ENCODE measurements at regions not wholly inside any gene's neighbourhood (a gene's known extent, or its start where the extent isn't known, plus 50 kb on each side); places are given as distances from the start of the nearest gene placed in this dataset.

- DNase-seq (no peak), ATAC-seq (replicated peaks in 1 of 4) (no peak)
- H3K9me3 Mint-ChIP-seq, result no peaks in the 10 kb centered on the region
- no peak overlapping the region for H3K27ac Mint-ChIP-seq
- no peaks in the 10 kb centered on the region for H3K36me3 Mint-ChIP-seq
- no CpG with 5 or more reads among the region's 2 CpGs for WGBS (ENCODE audit: insufficient coverage)
- Histone ChIP-seq H3K4me1 (ENCODE audit: control insufficient read depth in 1 of 2, extremely low read depth in 1 of 2, insufficient read depth in 2 of 2, low read length in 2 of 2) (peaks cover 1 to 6% of the 10 kb centered on the region in 2 experiments), H3K9me3 (no peaks in the 10 kb centered on the region), H3K36me3 (ENCODE audit: control insufficient read depth in 2 of 2, extremely low read depth in 1 of 2, insufficient read depth in 1 of 2, low read length in 1 of 2) (no peaks in the 10 kb centered on the region), H3K27me3 (replicated peaks in 1 of 2; ENCODE audit: control insufficient read depth in 2 of 2, extremely low read depth in 1 of 2, insufficient read depth in 2 of 2, low read length in 1 of 2) (peaks cover 0 to 14% of the 10 kb centered on the region in 2 experiments), H3K27ac (ENCODE audit: low read length) (no peak overlapping the region), H3K4me3 (ENCODE audit: control insufficient read depth in 1 of 2, extremely low read depth in 1 of 2, low read length in 1 of 2) (no peak overlapping the region)
- H3K4me3 Mint-ChIP-seq, result no peak overlapping the region
- POLR2A ChIA-PET, result interaction anchor here in 1 of 2 donors (0.7 kb wide), 1 partner anchor 323 kb away, joined by 3 read pairs; no protein-coding TSS in a partner anchor
- peaks cover 3 to 13% (median 4%) of the 10 kb centered on the region in 3 donors for H3K4me1 Mint-ChIP-seq
- peaks cover 16 to 34% of the 10 kb centered on the region in 2 donors for H3K27me3 Mint-ChIP-seq
- CTCF ChIA-PET, result no interaction called here
These were observed 407.5 kb downstream of the SETD4 start for GRCh38 chr21:35652872-35653271.

- Mint-ChIP-seq H3K4me1 (peaks cover 0 to 6% (median 0%) of the 10 kb centered on the region in 3 donors), H3K27me3 (peaks cover 16 to 34% of the 10 kb centered on the region in 2 donors), H3K9me3 (no peaks in the 10 kb centered on the region), H3K27ac (no peak overlapping the region), H3K36me3 (no peaks in the 10 kb centered on the region), H3K4me3 (no peak overlapping the region)
- H3K36me3 ChIP-seq (ENCODE audit: control insufficient read depth in 2 of 2, extremely low read depth in 1 of 2, insufficient read depth in 1 of 2, low read length in 1 of 2), result no peaks in the 10 kb centered on the region
- ATAC-seq (replicated peaks in 1 of 4) (no peak), DNase-seq (no peak)
- no peaks in the 10 kb centered on the region for H3K9me3 ChIP-seq
- H3K4me1 ChIP-seq (ENCODE audit: control insufficient read depth in 1 of 2, extremely low read depth in 1 of 2, insufficient read depth in 2 of 2, low read length in 2 of 2), result peaks cover 0 to under 1% of the 10 kb centered on the region in 2 experiments
- no peak overlapping the region for H3K27ac ChIP-seq (ENCODE audit: low read length)
- ChIA-PET POLR2A (no interaction called here), CTCF (no interaction called here)
- H3K4me3 ChIP-seq (ENCODE audit: control insufficient read depth in 1 of 2, extremely low read depth in 1 of 2, low read length in 1 of 2), result no peak overlapping the region
- no CpG with 5 or more reads among the region's 2 CpGs for WGBS (ENCODE audit: insufficient coverage)
- H3K27me3 ChIP-seq (replicated peaks in 1 of 2; ENCODE audit: control insufficient read depth in 2 of 2, extremely low read depth in 1 of 2, insufficient read depth in 2 of 2, low read length in 1 of 2), result peaks cover 0 to 14% of the 10 kb centered on the region in 2 experiments
These were observed 408.1 kb downstream of the SETD4 start for GRCh38 chr21:35652196-35652595.

GRCh38 chr21:35651196-35651595, 409.1 kb downstream of the SETD4 start:
- ATAC-seq (replicated peaks in 1 of 4), result no peak
- no CpG with 5 or more reads among the region's 4 CpGs for WGBS (ENCODE audit: insufficient coverage)
- H3K36me3 Mint-ChIP-seq, result no peaks in the 10 kb centered on the region

GRCh38 chr21:35649186-35649585, 411.1 kb downstream of the SETD4 start:
- no peaks in the 10 kb centered on the region for H3K9me3 ChIP-seq
- Mint-ChIP-seq H3K4me3 (no peak overlapping the region), H3K27me3 (peaks cover 16 to 30% of the 10 kb centered on the region in 2 donors), H3K9me3 (no peaks in the 10 kb centered on the region), H3K36me3 (no peaks in the 10 kb centered on the region), H3K4me1 (no peaks in the 10 kb centered on the region), H3K27ac (no peak overlapping the region)
- ATAC-seq (replicated peaks in 1 of 4), result no peak
- no peak for DNase-seq
- 83% methylated on average over 2 of the region's 4 CpGs for WGBS (ENCODE audit: insufficient coverage)
- CTCF ChIA-PET, result no interaction called here
- POLR2A ChIA-PET, result no interaction called here
- H3K4me3 ChIP-seq (ENCODE audit: control insufficient read depth in 1 of 2, extremely low read depth in 1 of 2, low read length in 1 of 2), result no peak overlapping the region
- no peaks in the 10 kb centered on the region for H3K4me1 ChIP-seq (ENCODE audit: control insufficient read depth in 1 of 2, extremely low read depth in 1 of 2, insufficient read depth in 2 of 2, low read length in 2 of 2)
- no peak overlapping the region for H3K27ac ChIP-seq (ENCODE audit: low read length)
- no peaks in the 10 kb centered on the region for H3K36me3 ChIP-seq (ENCODE audit: control insufficient read depth in 2 of 2, extremely low read depth in 1 of 2, insufficient read depth in 1 of 2, low read length in 1 of 2)
- peaks cover 0 to 11% of the 10 kb centered on the region in 2 experiments for H3K27me3 ChIP-seq (replicated peaks in 1 of 2; ENCODE audit: control insufficient read depth in 2 of 2, extremely low read depth in 1 of 2, insufficient read depth in 2 of 2, low read length in 1 of 2)

More at GRCh38 chr21:35651196-35651595, 409.1 kb downstream of the SETD4 start:
- H3K4me3 ChIP-seq (ENCODE audit: control insufficient read depth in 1 of 2, extremely low read depth in 1 of 2, low read length in 1 of 2), result no peak overlapping the region
- no peak for DNase-seq
- peaks cover 0 to 11% of the 10 kb centered on the region in 2 experiments for H3K27me3 ChIP-seq (replicated peaks in 1 of 2; ENCODE audit: control insufficient read depth in 2 of 2, extremely low read depth in 1 of 2, insufficient read depth in 2 of 2, low read length in 1 of 2)
- no peaks in the 10 kb centered on the region for H3K4me1 Mint-ChIP-seq
- CTCF ChIA-PET, result no interaction called here
- no peaks in the 10 kb centered on the region for H3K4me1 ChIP-seq (ENCODE audit: control insufficient read depth in 1 of 2, extremely low read depth in 1 of 2, insufficient read depth in 2 of 2, low read length in 2 of 2)
- no peak overlapping the region for H3K27ac Mint-ChIP-seq
- POLR2A ChIA-PET, result no interaction called here
- H3K36me3 ChIP-seq (ENCODE audit: control insufficient read depth in 2 of 2, extremely low read depth in 1 of 2, insufficient read depth in 1 of 2, low read length in 1 of 2), result no peaks in the 10 kb centered on the region
- H3K9me3 ChIP-seq, result no peaks in the 10 kb centered on the region
- H3K27me3 Mint-ChIP-seq, result peaks cover 16 to 30% of the 10 kb centered on the region in 2 donors
- H3K27ac ChIP-seq (ENCODE audit: low read length), result no peak overlapping the region
- H3K4me3 Mint-ChIP-seq, result no peak overlapping the region
- H3K9me3 Mint-ChIP-seq, result no peaks in the 10 kb centered on the region

- ChIA-PET POLR2A (no interaction called here), CTCF (no interaction called here)
- Histone ChIP-seq H3K36me3 (ENCODE audit: control insufficient read depth in 2 of 2, extremely low read depth in 1 of 2, insufficient read depth in 1 of 2, low read length in 1 of 2) (no peaks in the 10 kb centered on the region), H3K9me3 (no peaks in the 10 kb centered on the region), H3K27ac (ENCODE audit: low read length) (no peak overlapping the region), H3K27me3 (replicated peaks in 1 of 2; ENCODE audit: control insufficient read depth in 2 of 2, extremely low read depth in 1 of 2, insufficient read depth in 2 of 2, low read length in 1 of 2) (peaks cover 0 to 12% of the 10 kb centered on the region in 2 experiments), H3K4me1 (ENCODE audit: control insufficient read depth in 1 of 2, extremely low read depth in 1 of 2, insufficient read depth in 2 of 2, low read length in 2 of 2) (no peaks in the 10 kb centered on the region), H3K4me3 (ENCODE audit: control insufficient read depth in 1 of 2, extremely low read depth in 1 of 2, low read length in 1 of 2) (no peak overlapping the region)
- ATAC-seq (replicated peaks in 1 of 4) (no peak), DNase-seq (no peak)
- H3K27ac Mint-ChIP-seq, result no peak overlapping the region
- WGBS (ENCODE audit: insufficient coverage), result no CpG with 5 or more reads among the region's 2 CpGs
- H3K27me3 Mint-ChIP-seq, result peaks cover 16 to 34% of the 10 kb centered on the region in 2 donors
- no peak overlapping the region for H3K4me3 Mint-ChIP-seq
- no peaks in the 10 kb centered on the region for H3K4me1 Mint-ChIP-seq
- H3K36me3 Mint-ChIP-seq, result no peaks in the 10 kb centered on the region
- H3K9me3 Mint-ChIP-seq, result no peaks in the 10 kb centered on the region
These were observed 411.8 kb downstream of the SETD4 start for GRCh38 chr21:35648512-35648911.

- Histone ChIP-seq H3K4me1 (ENCODE audit: control insufficient read depth in 1 of 2, extremely low read depth in 1 of 2, insufficient read depth in 2 of 2, low read length in 2 of 2) (no peaks in the 10 kb centered on the region), H3K27me3 (replicated peaks in 1 of 2; ENCODE audit: control insufficient read depth in 2 of 2, extremely low read depth in 1 of 2, insufficient read depth in 2 of 2, low read length in 1 of 2) (peaks cover 0 to 13% of the 10 kb centered on the region in 2 experiments), H3K9me3 (no peaks in the 10 kb centered on the region), H3K27ac (ENCODE audit: low read length) (no peak overlapping the region), H3K4me3 (ENCODE audit: control insufficient read depth in 1 of 2, extremely low read depth in 1 of 2, low read length in 1 of 2) (no peak overlapping the region), H3K36me3 (ENCODE audit: control insufficient read depth in 2 of 2, extremely low read depth in 1 of 2, insufficient read depth in 1 of 2, low read length in 1 of 2) (no peaks in the 10 kb centered on the region)
- Mint-ChIP-seq H3K27ac (no peak overlapping the region), H3K4me3 (no peak overlapping the region), H3K4me1 (no peaks in the 10 kb centered on the region), H3K36me3 (no peaks in the 10 kb centered on the region), H3K9me3 (no peaks in the 10 kb centered on the region), H3K27me3 (peaks cover 15 to 38% of the 10 kb centered on the region in 2 donors)
- DNase-seq, result no peak
- ChIA-PET CTCF (interaction anchor here in 1 of 2 donors (0.6 kb wide), 1 partner anchor 301 kb away, joined by 3 read pairs; no protein-coding TSS in a partner anchor), POLR2A (no interaction called here)
- WGBS (ENCODE audit: insufficient coverage), result 82% methylated on average over 2 of the region's 2 CpGs
- no peak for ATAC-seq (replicated peaks in 1 of 4)
These were observed 413.7 kb downstream of the SETD4 start for GRCh38 chr21:35646606-35647005.

- peaks cover 0 to 10% of the 10 kb centered on the region in 2 experiments for H3K27me3 ChIP-seq (replicated peaks in 1 of 2; ENCODE audit: control insufficient read depth in 2 of 2, extremely low read depth in 1 of 2, insufficient read depth in 2 of 2, low read length in 1 of 2)
- H3K4me3 ChIP-seq (ENCODE audit: control insufficient read depth in 1 of 2, extremely low read depth in 1 of 2, low read length in 1 of 2), result no peak overlapping the region
- CTCF ChIA-PET, result no interaction called here
- H3K9me3 ChIP-seq, result no peaks in the 10 kb centered on the region
- no peaks in the 10 kb centered on the region for H3K9me3 Mint-ChIP-seq
- peaks cover 15 to 32% of the 10 kb centered on the region in 2 donors for H3K27me3 Mint-ChIP-seq
- WGBS (ENCODE audit: insufficient coverage), result 100% methylated on average over 1 of the region's 2 CpGs
- no peaks in the 10 kb centered on the region for H3K36me3 ChIP-seq (ENCODE audit: control insufficient read depth in 2 of 2, extremely low read depth in 1 of 2, insufficient read depth in 1 of 2, low read length in 1 of 2)
- no peaks in the 10 kb centered on the region for H3K36me3 Mint-ChIP-seq
- H3K4me1 ChIP-seq (ENCODE audit: control insufficient read depth in 1 of 2, extremely low read depth in 1 of 2, insufficient read depth in 2 of 2, low read length in 2 of 2), result no peaks in the 10 kb centered on the region
- no peak overlapping the region for H3K4me3 Mint-ChIP-seq
- no peaks in the 10 kb centered on the region for H3K4me1 Mint-ChIP-seq
- no peak overlapping the region for H3K27ac ChIP-seq (ENCODE audit: low read length)
- ATAC-seq (replicated peaks in 1 of 4) (no peak), DNase-seq (no peak)
- no peak overlapping the region for H3K27ac Mint-ChIP-seq
- POLR2A ChIA-PET, result no interaction called here
These were observed 414.3 kb downstream of the SETD4 start for GRCh38 chr21:35645991-35646390.
